Lower leg skin (tissue), 4 donors: ENCODE measurements at regions not wholly inside any gene's neighbourhood (a gene's known extent, or its start where the extent isn't known, plus 50 kb on each side); places are given as distances from the start of the nearest gene placed in this dataset.

Experiments used
- DNase-seq, 2 donors: peaks; one replicate each; pipeline ENCODE4 v3.0.0-alpha.2; 2019; ENCODE audit warnings: low spot score in 2 of 2
- H3K4me3 ChIP-seq: fragments of 200-600 bp; sonication (generic); 2 replicates; pipeline ENCODE4 v1.5.1; 2017; ENCODE audit warnings: mild to moderate bottlenecking, low read depth; ENCODE audit not compliant: poor library complexity, severe bottlenecking
- CTCF ChIP-seq, 3 donors: fragments of 450-650 bp; IDR thresholded peaks; one replicate each; pipeline ENCODE4 v1.5.1; 2016; ENCODE audit warnings: antibody characterized with exemption in 3 of 3, mild to moderate bottlenecking in 3 of 3, moderate library complexity in 2 of 3
- POLR2A ChIP-seq, 2 donors: fragments of 450-650 bp; IDR thresholded peaks; one replicate each; pipeline ENCODE4 v1.6.1; 2016 to 2017; ENCODE audit warnings: antibody characterized with exemption in 2 of 2, mild to moderate bottlenecking in 1 of 2, moderate library complexity in 1 of 2
- WGBS, 2 donors: methylation state at CpG; one replicate each; pipeline ENCODE4 v1.1.5; 2018; 5-methylcytosine and 5-hydroxymethylcytosine counted together
- intact Hi-C: fragments of 100-400 bp; cut with DNase I; formaldehyde crosslinking; loops from one replicate; pipeline ENCODE4 v1.15.0; 2023; ENCODE audit warnings: low total_unique reads

- TF ChIP-seq CTCF (IDR thresholded peaks at IDR 0.05) (no peak), POLR2A (IDR thresholded peaks at IDR 0.05) (no peak)
- intact Hi-C loops: no loop called here
- WGBS, 2 donors: 96 to 100% methylated on average over 1 of the region's 1 CpG
These were observed 251.8 kb downstream of the ZEB2 start for GRCh38 chr2:144268036-144268678.

GRCh38 chr2:144267239-144267638 lies 252.7 kb downstream of the ZEB2 start:
- DNase-seq: no peak
- intact Hi-C loops: no loop called here
- 63 to 65% methylated on average over 2 of the region's 2 CpGs for WGBS, 2 donors
- no peak overlapping the region for H3K4me3 ChIP-seq
- no peak for TF ChIP-seq CTCF (IDR thresholded peaks at IDR 0.05)
- no peak for TF ChIP-seq POLR2A (IDR thresholded peaks at IDR 0.05)

More at GRCh38 chr2:144268036-144268678, 251.8 kb downstream of the ZEB2 start:
- no peak for DNase-seq
- H3K4me3 ChIP-seq: no peak overlapping the region

- no peak for DNase-seq
- intact Hi-C loops: no loop called here
- 96 to 98% methylated on average over 3 of the region's 3 CpGs for WGBS, 2 donors
- H3K4me3 ChIP-seq: no peak overlapping the region
- TF ChIP-seq POLR2A (IDR thresholded peaks at IDR 0.05) (no peak), CTCF (IDR thresholded peaks at IDR 0.05) (no peak)
These were observed 254.3 kb downstream of the ZEB2 start for GRCh38 chr2:144265654-144266053.

GRCh38 chr2:144261966-144262365 lies 258.0 kb downstream of the ZEB2 start:
- TF ChIP-seq CTCF (IDR thresholded peaks at IDR 0.05) (no peak), POLR2A (IDR thresholded peaks at IDR 0.05) (no peak)
- intact Hi-C loops: no loop called here
- H3K4me3 ChIP-seq: no peak overlapping the region
- no peak for DNase-seq
- 91 to 93% methylated on average over 2 of the region's 2 CpGs for WGBS, 2 donors

- intact Hi-C loops: no loop called here
- DNase-seq: no peak
- WGBS, 2 donors: 80 to 86% methylated on average over 2 of the region's 2 CpGs
- TF ChIP-seq CTCF (IDR thresholded peaks at IDR 0.05) (no peak), POLR2A (IDR thresholded peaks at IDR 0.05) (no peak)
- H3K4me3 ChIP-seq: no peak overlapping the region
These were observed 258.6 kb downstream of the ZEB2 start for GRCh38 chr2:144261336-144261735.

- intact Hi-C loops: no loop called here
- TF ChIP-seq CTCF (IDR thresholded peaks at IDR 0.05) (no peak), POLR2A (IDR thresholded peaks at IDR 0.05) (no peak)
- WGBS, 2 donors: 94 to 98% methylated on average over 6 of the region's 6 CpGs
- H3K4me3 ChIP-seq: no peak overlapping the region
- no peak for DNase-seq
These were observed 260.6 kb downstream of the ZEB2 start for GRCh38 chr2:144259332-144259731.
